Jurkat, Clone E6-1 (cell line): ENCODE measurements at regions not wholly inside any gene's neighbourhood (a gene's known extent, or its start where the extent isn't known, plus 50 kb on each side); places are given as distances from the start of the nearest gene placed in this dataset.
"Not testable (repeated sequence)": the region's sequence is repeated elsewhere in the genome, so short reads cannot be mapped to it uniquely, and the experiment has no call there.

ENCODE experiments used
- DNase-seq: peaks from one replicate; pipeline ENCODE4 v3.0.0-alpha.2; 2011; ENCODE audit warnings: low read depth, low spot score
- H3K4me3 ChIP-seq: 2 replicates; pipeline ENCODE4 v1.5.1; 2011; ENCODE audit warnings: mild to moderate bottlenecking, low read length, control low read depth, moderate library complexity

GRCh38 chr17:77329741-77330531 is 189.2 kb downstream of the SEC14L1 start:
- DNase-seq, result no peak
- no peak overlapping the region for H3K4me3 ChIP-seq

- no peak for DNase-seq
- no peak overlapping the region for H3K4me3 ChIP-seq
These were observed 189.9 kb downstream of the SEC14L1 start for GRCh38 chr17:77330602-77331081.

GRCh38 chr17:77331301-77331864 is 190.6 kb downstream of the SEC14L1 start:
- DNase-seq, result peak; percentile 88
- H3K4me3 ChIP-seq, result peak overlapping the region; percentile 49

GRCh38 chr17:77332034-77332971 is 191.5 kb downstream of the SEC14L1 start:
- peak overlapping the region; percentile 49 for H3K4me3 ChIP-seq
- DNase-seq, result peak; percentile 77

GRCh38 chr17:77332981-77333685 is 192.4 kb downstream of the SEC14L1 start:
- no peak overlapping the region for H3K4me3 ChIP-seq
- DNase-seq, result no peak

- H3K4me3 ChIP-seq, result no peak overlapping the region
- no peak for DNase-seq
These were observed 196.4 kb downstream of the SEC14L1 start for GRCh38 chr17:77337150-77337549.

- no peak overlapping the region for H3K4me3 ChIP-seq
- DNase-seq, result no peak
These were observed 200.3 kb downstream of the SEC14L1 start for GRCh38 chr17:77341069-77341541.

- DNase-seq, result not testable (repeated sequence)
- H3K4me3 ChIP-seq, result peak overlapping the region; percentile 34
These were observed 201.9 kb downstream of the SEC14L1 start for GRCh38 chr17:77342656-77342990.

- no peak overlapping the region for H3K4me3 ChIP-seq
These were observed 202.4 kb downstream of the SEC14L1 start for GRCh38 chr17:77343031-77343800.

GRCh38 chr17:77344038-77344437 is 203.3 kb downstream of the SEC14L1 start:
- no peak for DNase-seq
- H3K4me3 ChIP-seq, result no peak overlapping the region

More at GRCh38 chr17:77343031-77343800, 202.4 kb downstream of the SEC14L1 start:
- no peak for DNase-seq

GRCh38 chr17:77345260-77345910 is 204.6 kb downstream of the SEC14L1 start:
- no peak for DNase-seq
- no peak overlapping the region for H3K4me3 ChIP-seq

- H3K4me3 ChIP-seq, result no peak overlapping the region
These were observed 206.0 kb downstream of the SEC14L1 start for GRCh38 chr17:77346765-77347164.

GRCh38 chr17:77347544-77347943 is 206.8 kb downstream of the SEC14L1 start:
- H3K4me3 ChIP-seq, result no peak overlapping the region

More at GRCh38 chr17:77346765-77347164, 206.0 kb downstream of the SEC14L1 start:
- no peak for DNase-seq

GRCh38 chr17:77349976-77350830 is 209.4 kb downstream of the SEC14L1 start:
- DNase-seq, result no peak
- no peak overlapping the region for H3K4me3 ChIP-seq

More at GRCh38 chr17:77347544-77347943, 206.8 kb downstream of the SEC14L1 start:
- DNase-seq, result no peak

GRCh38 chr17:77352441-77352840 is 211.7 kb downstream of the SEC14L1 start:
- DNase-seq, result no peak
- H3K4me3 ChIP-seq, result no peak overlapping the region

- no peak overlapping the region for H3K4me3 ChIP-seq
- no peak for DNase-seq
These were observed 212.2 kb downstream of the SEC14L1 start for GRCh38 chr17:77352996-77353395.
